ENCODE measurements at regions not wholly inside any gene's neighbourhood (a gene's known extent, or its start where the extent isn't known, plus 50 kb on each side); places are given as distances from the start of the nearest gene placed in this dataset.

- TF ChIP-seq, protein P1, sequence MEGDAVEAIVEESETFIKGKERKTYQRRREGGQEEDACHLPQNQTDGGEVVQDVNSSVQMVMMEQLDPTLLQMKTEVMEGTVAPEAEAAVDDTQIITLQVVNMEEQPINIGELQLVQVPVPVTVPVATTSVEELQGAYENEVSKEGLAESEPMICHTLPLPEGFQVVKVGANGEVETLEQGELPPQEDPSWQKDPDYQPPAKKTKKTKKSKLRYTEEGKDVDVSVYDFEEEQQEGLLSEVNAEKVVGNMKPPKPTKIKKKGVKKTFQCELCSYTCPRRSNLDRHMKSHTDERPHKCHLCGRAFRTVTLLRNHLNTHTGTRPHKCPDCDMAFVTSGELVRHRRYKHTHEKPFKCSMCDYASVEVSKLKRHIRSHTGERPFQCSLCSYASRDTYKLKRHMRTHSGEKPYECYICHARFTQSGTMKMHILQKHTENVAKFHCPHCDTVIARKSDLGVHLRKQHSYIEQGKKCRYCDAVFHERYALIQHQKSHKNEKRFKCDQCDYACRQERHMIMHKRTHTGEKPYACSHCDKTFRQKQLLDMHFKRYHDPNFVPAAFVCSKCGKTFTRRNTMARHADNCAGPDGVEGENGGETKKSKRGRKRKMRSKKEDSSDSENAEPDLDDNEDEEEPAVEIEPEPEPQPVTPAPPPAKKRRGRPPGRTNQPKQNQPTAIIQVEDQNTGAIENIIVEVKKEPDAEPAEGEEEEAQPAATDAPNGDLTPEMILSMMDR (IDR thresholded peaks at IDR 0.05), result no peak
- TF ChIP-seq ZFX (IDR thresholded peaks at IDR 0.05; ENCODE audit: borderline replicate concordance), result no peak
Observed at GRCh38 chr14:56413721-56414120, 165.9 kb upstream of the TMEM260 start.
